ENCODE measurements at regions not wholly inside any gene's neighbourhood (a gene's known extent, or its start where the extent isn't known, plus 50 kb on each side); places are given as distances from the start of the nearest gene placed in this dataset.

DNA sequence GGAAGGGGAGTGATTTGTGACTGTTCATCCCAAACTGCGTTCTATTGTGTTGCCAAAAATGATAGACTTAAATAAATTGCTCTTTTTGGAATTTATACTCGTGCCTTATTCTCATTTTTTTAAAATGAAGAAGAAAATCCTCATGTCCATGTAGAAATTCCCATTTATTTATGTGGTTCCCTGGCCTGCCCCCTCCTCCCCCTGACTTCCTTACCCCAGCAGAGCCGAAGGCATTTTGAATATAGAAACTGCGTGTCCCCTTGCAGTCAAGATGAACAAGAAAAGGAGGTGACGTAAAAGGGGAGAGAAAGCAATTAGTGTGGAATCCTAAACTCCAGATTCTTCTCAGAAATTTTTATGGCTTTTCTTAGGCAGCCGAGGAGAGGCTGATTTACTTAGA lies 126.1 kb downstream of the FAM204A start (continued):
- TF ChIP-seq, protein P1, sequence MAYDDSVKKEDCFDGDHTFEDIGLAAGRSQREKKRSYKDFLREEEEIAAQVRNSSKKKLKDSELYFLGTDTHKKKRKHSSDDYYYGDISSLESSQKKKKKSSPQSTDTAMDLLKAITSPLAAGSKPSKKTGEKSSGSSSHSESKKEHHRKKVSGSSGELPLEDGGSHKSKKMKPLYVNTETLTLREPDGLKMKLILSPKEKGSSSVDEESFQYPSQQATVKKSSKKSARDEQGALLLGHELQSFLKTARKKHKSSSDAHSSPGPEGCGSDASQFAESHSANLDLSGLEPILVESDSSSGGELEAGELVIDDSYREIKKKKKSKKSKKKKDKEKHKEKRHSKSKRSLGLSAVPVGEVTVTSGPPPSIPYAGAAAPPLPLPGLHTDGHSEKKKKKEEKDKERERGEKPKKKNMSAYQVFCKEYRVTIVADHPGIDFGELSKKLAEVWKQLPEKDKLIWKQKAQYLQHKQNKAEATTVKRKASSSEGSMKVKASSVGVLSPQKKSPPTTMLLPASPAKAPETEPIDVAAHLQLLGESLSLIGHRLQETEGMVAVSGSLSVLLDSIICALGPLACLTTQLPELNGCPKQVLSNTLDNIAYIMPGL (CRISPR knock-in tag; IDR thresholded peaks at IDR 0.05): no peak
- no peak for TF ChIP-seq RFX7 (CRISPR knock-in tag; IDR thresholded peaks at IDR 0.05)
- TF ChIP-seq CCNT2 (IDR thresholded peaks at IDR 0.05; ENCODE audit: borderline replicate concordance, extremely low read depth, insufficient read length, low read depth, low read length): no peak
- no peak for TF ChIP-seq ZNF3 (CRISPR knock-in tag; IDR thresholded peaks at IDR 0.05)
- no peak for TF ChIP-seq ZBED1 (IDR thresholded peaks at IDR 0.05)
- TF ChIP-seq, protein P2, sequence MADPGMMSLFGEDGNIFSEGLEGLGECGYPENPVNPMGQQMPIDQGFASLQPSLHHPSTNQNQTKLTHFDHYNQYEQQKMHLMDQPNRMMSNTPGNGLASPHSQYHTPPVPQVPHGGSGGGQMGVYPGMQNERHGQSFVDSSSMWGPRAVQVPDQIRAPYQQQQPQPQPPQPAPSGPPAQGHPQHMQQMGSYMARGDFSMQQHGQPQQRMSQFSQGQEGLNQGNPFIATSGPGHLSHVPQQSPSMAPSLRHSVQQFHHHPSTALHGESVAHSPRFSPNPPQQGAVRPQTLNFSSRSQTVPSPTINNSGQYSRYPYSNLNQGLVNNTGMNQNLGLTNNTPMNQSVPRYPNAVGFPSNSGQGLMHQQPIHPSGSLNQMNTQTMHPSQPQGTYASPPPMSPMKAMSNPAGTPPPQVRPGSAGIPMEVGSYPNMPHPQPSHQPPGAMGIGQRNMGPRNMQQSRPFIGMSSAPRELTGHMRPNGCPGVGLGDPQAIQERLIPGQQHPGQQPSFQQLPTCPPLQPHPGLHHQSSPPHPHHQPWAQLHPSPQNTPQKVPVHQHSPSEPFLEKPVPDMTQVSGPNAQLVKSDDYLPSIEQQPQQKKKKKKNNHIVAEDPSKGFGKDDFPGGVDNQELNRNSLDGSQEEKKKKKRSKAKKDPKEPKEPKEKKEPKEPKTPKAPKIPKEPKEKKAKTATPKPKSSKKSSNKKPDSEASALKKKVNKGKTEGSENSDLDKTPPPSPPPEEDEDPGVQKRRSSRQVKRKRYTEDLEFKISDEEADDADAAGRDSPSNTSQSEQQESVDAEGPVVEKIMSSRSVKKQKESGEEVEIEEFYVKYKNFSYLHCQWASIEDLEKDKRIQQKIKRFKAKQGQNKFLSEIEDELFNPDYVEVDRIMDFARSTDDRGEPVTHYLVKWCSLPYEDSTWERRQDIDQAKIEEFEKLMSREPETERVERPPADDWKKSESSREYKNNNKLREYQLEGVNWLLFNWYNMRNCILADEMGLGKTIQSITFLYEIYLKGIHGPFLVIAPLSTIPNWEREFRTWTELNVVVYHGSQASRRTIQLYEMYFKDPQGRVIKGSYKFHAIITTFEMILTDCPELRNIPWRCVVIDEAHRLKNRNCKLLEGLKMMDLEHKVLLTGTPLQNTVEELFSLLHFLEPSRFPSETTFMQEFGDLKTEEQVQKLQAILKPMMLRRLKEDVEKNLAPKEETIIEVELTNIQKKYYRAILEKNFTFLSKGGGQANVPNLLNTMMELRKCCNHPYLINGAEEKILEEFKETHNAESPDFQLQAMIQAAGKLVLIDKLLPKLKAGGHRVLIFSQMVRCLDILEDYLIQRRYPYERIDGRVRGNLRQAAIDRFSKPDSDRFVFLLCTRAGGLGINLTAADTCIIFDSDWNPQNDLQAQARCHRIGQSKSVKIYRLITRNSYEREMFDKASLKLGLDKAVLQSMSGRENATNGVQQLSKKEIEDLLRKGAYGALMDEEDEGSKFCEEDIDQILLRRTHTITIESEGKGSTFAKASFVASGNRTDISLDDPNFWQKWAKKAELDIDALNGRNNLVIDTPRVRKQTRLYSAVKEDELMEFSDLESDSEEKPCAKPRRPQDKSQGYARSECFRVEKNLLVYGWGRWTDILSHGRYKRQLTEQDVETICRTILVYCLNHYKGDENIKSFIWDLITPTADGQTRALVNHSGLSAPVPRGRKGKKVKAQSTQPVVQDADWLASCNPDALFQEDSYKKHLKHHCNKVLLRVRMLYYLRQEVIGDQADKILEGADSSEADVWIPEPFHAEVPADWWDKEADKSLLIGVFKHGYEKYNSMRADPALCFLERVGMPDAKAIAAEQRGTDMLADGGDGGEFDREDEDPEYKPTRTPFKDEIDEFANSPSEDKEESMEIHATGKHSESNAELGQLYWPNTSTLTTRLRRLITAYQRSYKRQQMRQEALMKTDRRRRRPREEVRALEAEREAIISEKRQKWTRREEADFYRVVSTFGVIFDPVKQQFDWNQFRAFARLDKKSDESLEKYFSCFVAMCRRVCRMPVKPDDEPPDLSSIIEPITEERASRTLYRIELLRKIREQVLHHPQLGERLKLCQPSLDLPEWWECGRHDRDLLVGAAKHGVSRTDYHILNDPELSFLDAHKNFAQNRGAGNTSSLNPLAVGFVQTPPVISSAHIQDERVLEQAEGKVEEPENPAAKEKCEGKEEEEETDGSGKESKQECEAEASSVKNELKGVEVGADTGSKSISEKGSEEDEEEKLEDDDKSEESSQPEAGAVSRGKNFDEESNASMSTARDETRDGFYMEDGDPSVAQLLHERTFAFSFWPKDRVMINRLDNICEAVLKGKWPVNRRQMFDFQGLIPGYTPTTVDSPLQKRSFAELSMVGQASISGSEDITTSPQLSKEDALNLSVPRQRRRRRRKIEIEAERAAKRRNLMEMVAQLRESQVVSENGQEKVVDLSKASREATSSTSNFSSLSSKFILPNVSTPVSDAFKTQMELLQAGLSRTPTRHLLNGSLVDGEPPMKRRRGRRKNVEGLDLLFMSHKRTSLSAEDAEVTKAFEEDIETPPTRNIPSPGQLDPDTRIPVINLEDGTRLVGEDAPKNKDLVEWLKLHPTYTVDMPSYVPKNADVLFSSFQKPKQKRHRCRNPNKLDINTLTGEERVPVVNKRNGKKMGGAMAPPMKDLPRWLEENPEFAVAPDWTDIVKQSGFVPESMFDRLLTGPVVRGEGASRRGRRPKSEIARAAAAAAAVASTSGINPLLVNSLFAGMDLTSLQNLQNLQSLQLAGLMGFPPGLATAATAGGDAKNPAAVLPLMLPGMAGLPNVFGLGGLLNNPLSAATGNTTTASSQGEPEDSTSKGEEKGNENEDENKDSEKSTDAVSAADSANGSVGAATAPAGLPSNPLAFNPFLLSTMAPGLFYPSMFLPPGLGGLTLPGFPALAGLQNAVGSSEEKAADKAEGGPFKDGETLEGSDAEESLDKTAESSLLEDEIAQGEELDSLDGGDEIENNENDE (IDR thresholded peaks at IDR 0.05; ENCODE audit: low read depth, low read length): no peak
